ENCODE measurements at regions not wholly inside any gene's neighbourhood (a gene's known extent, or its start where the extent isn't known, plus 50 kb on each side); places are given as distances from the start of the nearest gene placed in this dataset.

GRCh38 chr7:79524048-79524447, 70.6 kb upstream of the MAGI2 start:
- H2BK120ac ChIP-seq (ENCODE audit: insufficient read depth, low read length, poor library complexity): no peak overlapping the region
- DNase-seq: no peak
- H3K4me2 ChIP-seq (ENCODE audit: low read length): no peak overlapping the region
- H3K27me3 ChIP-seq (ENCODE audit: insufficient read depth, low read length): no peaks in the 10 kb centered on the region
- H4K91ac ChIP-seq (ENCODE audit: low read depth, low read length): no peak overlapping the region
- no CpG with 5 or more reads among the region's 4 CpGs for WGBS (ENCODE audit: extremely low coverage, insufficient coverage, insufficient read length)
- H3K23ac ChIP-seq (ENCODE audit: low read length): no peak overlapping the region
- H4K8ac ChIP-seq (ENCODE audit: low read depth, low read length): no peak overlapping the region
- no peaks in the 10 kb centered on the region for H3K79me1 ChIP-seq (ENCODE audit: low read length)
- no peak overlapping the region for H3K18ac ChIP-seq (ENCODE audit: low read length)
- no peaks in the 10 kb centered on the region for H3K36me3 ChIP-seq (ENCODE audit: control insufficient read depth in 1 of 2, insufficient read depth in 2 of 2, low read length in 2 of 2)
- H3K27ac ChIP-seq (ENCODE audit: low read depth, low read length): no peak overlapping the region
- H4K12ac ChIP-seq (ENCODE audit: low read depth, low read length): no peak overlapping the region
- no peak overlapping the region for H2AK5ac ChIP-seq (ENCODE audit: low read length)
- no peak overlapping the region for H3K14ac ChIP-seq (ENCODE audit: low read length)
- no peaks in the 10 kb centered on the region for H3K79me2 ChIP-seq (ENCODE audit: control insufficient read depth, insufficient read depth, low read length, poor library complexity)
- H3K4ac ChIP-seq (ENCODE audit: low read depth, low read length): no peak overlapping the region
- no peak overlapping the region for H2BK5ac ChIP-seq (ENCODE audit: low read depth, low read length, poor library complexity)
- H3K9me3 ChIP-seq (ENCODE audit: insufficient read depth, low read depth, low read length): peaks cover 3% of the 10 kb centered on the region
- no peak overlapping the region for H3K4me3 ChIP-seq (ENCODE audit: low read depth, low read length)
- peaks cover 0 to 4% of the 10 kb centered on the region in 2 experiments for H3K4me1 ChIP-seq (ENCODE audit: control insufficient read depth in 1 of 2, insufficient read depth in 2 of 2, low read length in 2 of 2)
- no peak overlapping the region for H2BK12ac ChIP-seq (ENCODE audit: low read length)
- no peak overlapping the region for H3K9ac ChIP-seq (ENCODE audit: low read length)
- H2AFZ ChIP-seq (ENCODE audit: insufficient read depth, low read length, poor library complexity): no peak overlapping the region

- H3K36me3 ChIP-seq (ENCODE audit: control insufficient read depth in 1 of 2, insufficient read depth in 2 of 2, low read length in 2 of 2): no peaks in the 10 kb centered on the region
- no peak overlapping the region for H3K4me2 ChIP-seq (ENCODE audit: low read length)
- no peak overlapping the region for H4K8ac ChIP-seq (ENCODE audit: low read depth, low read length)
- H2BK120ac ChIP-seq (ENCODE audit: insufficient read depth, low read length, poor library complexity): no peak overlapping the region
- no peak overlapping the region for H3K4me3 ChIP-seq (ENCODE audit: low read depth, low read length)
- peak in 1 of 2 donors; percentile 29 for DNase-seq
- no peak overlapping the region for H2AK5ac ChIP-seq (ENCODE audit: low read length)
- no peak overlapping the region for H3K9ac ChIP-seq (ENCODE audit: low read length)
- H3K23ac ChIP-seq (ENCODE audit: low read length): no peak overlapping the region
- no peaks in the 10 kb centered on the region for H3K79me1 ChIP-seq (ENCODE audit: low read length)
- no peak overlapping the region for H3K14ac ChIP-seq (ENCODE audit: low read length)
- H2BK12ac ChIP-seq (ENCODE audit: low read length): no peak overlapping the region
- peaks cover 3% of the 10 kb centered on the region for H3K9me3 ChIP-seq (ENCODE audit: insufficient read depth, low read depth, low read length)
- no peak overlapping the region for H4K12ac ChIP-seq (ENCODE audit: low read depth, low read length)
- no CpG with 5 or more reads among the region's 1 CpG for WGBS (ENCODE audit: extremely low coverage, insufficient coverage, insufficient read length)
- H4K91ac ChIP-seq (ENCODE audit: low read depth, low read length): no peak overlapping the region
- peaks cover 0 to 2% of the 10 kb centered on the region in 2 experiments for H3K4me1 ChIP-seq (ENCODE audit: control insufficient read depth in 1 of 2, insufficient read depth in 2 of 2, low read length in 2 of 2)
- H2AFZ ChIP-seq (ENCODE audit: insufficient read depth, low read length, poor library complexity): no peak overlapping the region
- no peaks in the 10 kb centered on the region for H3K79me2 ChIP-seq (ENCODE audit: control insufficient read depth, insufficient read depth, low read length, poor library complexity)
- H3K27ac ChIP-seq (ENCODE audit: low read depth, low read length): no peak overlapping the region
- H3K18ac ChIP-seq (ENCODE audit: low read length): no peak overlapping the region
- H3K4ac ChIP-seq (ENCODE audit: low read depth, low read length): no peak overlapping the region
- no peak overlapping the region for H2BK5ac ChIP-seq (ENCODE audit: low read depth, low read length, poor library complexity)
- no peaks in the 10 kb centered on the region for H3K27me3 ChIP-seq (ENCODE audit: insufficient read depth, low read length)
Observed at GRCh38 chr7:79523436-79523835, 70.0 kb upstream of the MAGI2 start.

- Histone ChIP-seq H4K8ac (ENCODE audit: low read depth, low read length) (no peak overlapping the region), H3K36me3 (ENCODE audit: control insufficient read depth in 1 of 2, insufficient read depth in 2 of 2, low read length in 2 of 2) (no peaks in the 10 kb centered on the region), H3K79me2 (ENCODE audit: control insufficient read depth, insufficient read depth, low read length, poor library complexity) (no peaks in the 10 kb centered on the region), H3K4me1 (ENCODE audit: control insufficient read depth in 1 of 2, insufficient read depth in 2 of 2, low read length in 2 of 2) (no peaks in the 10 kb centered on the region), H2BK12ac (ENCODE audit: low read length) (no peak overlapping the region), H4K91ac (ENCODE audit: low read depth, low read length) (no peak overlapping the region), H3K14ac (ENCODE audit: low read length) (no peak overlapping the region), H2AK5ac (ENCODE audit: low read length) (no peak overlapping the region), H3K27me3 (ENCODE audit: insufficient read depth, low read length) (no peaks in the 10 kb centered on the region), H3K27ac (ENCODE audit: low read depth, low read length) (no peak overlapping the region), H3K23ac (ENCODE audit: low read length) (no peak overlapping the region), H2BK120ac (ENCODE audit: insufficient read depth, low read length, poor library complexity) (no peak overlapping the region), H4K12ac (ENCODE audit: low read depth, low read length) (no peak overlapping the region), H3K79me1 (ENCODE audit: low read length) (no peaks in the 10 kb centered on the region), H2BK5ac (ENCODE audit: low read depth, low read length, poor library complexity) (no peak overlapping the region), H3K4ac (ENCODE audit: low read depth, low read length) (no peak overlapping the region), H3K9ac (ENCODE audit: low read length) (no peak overlapping the region), H3K4me2 (ENCODE audit: low read length) (no peak overlapping the region), H3K18ac (ENCODE audit: low read length) (no peak overlapping the region), H3K9me3 (ENCODE audit: insufficient read depth, low read depth, low read length) (peaks cover 3% of the 10 kb centered on the region), H3K4me3 (ENCODE audit: low read depth, low read length) (no peak overlapping the region), H2AFZ (ENCODE audit: insufficient read depth, low read length, poor library complexity) (no peak overlapping the region)
- WGBS (ENCODE audit: extremely low coverage, insufficient coverage, insufficient read length): no CpG with 5 or more reads among the region's 1 CpG
- DNase-seq: no peak
Observed at GRCh38 chr7:79520543-79520942, 67.1 kb upstream of the MAGI2 start.

GRCh38 chr7:79515358-79515757, 61.9 kb upstream of the MAGI2 start:
- Histone ChIP-seq H3K79me2 (ENCODE audit: control insufficient read depth, insufficient read depth, low read length, poor library complexity) (no peaks in the 10 kb centered on the region), H4K8ac (ENCODE audit: low read depth, low read length) (no peak overlapping the region), H3K14ac (ENCODE audit: low read length) (no peak overlapping the region), H2BK12ac (ENCODE audit: low read length) (no peak overlapping the region), H3K4me2 (ENCODE audit: low read length) (no peak overlapping the region), H3K18ac (ENCODE audit: low read length) (no peak overlapping the region), H3K4ac (ENCODE audit: low read depth, low read length) (no peak overlapping the region), H4K91ac (ENCODE audit: low read depth, low read length) (no peak overlapping the region), H3K36me3 (ENCODE audit: control insufficient read depth in 1 of 2, insufficient read depth in 2 of 2, low read length in 2 of 2) (no peaks in the 10 kb centered on the region), H3K4me3 (ENCODE audit: low read depth, low read length) (no peak overlapping the region), H3K4me1 (ENCODE audit: control insufficient read depth in 1 of 2, insufficient read depth in 2 of 2, low read length in 2 of 2) (no peaks in the 10 kb centered on the region), H3K23ac (ENCODE audit: low read length) (no peak overlapping the region), H4K12ac (ENCODE audit: low read depth, low read length) (no peak overlapping the region), H3K9me3 (ENCODE audit: insufficient read depth, low read depth, low read length) (no peaks in the 10 kb centered on the region), H3K27ac (ENCODE audit: low read depth, low read length) (no peak overlapping the region), H3K27me3 (ENCODE audit: insufficient read depth, low read length) (no peaks in the 10 kb centered on the region), H2BK5ac (ENCODE audit: low read depth, low read length, poor library complexity) (no peak overlapping the region), H2BK120ac (ENCODE audit: insufficient read depth, low read length, poor library complexity) (no peak overlapping the region), H3K79me1 (ENCODE audit: low read length) (no peaks in the 10 kb centered on the region), H2AK5ac (ENCODE audit: low read length) (no peak overlapping the region), H3K9ac (ENCODE audit: low read length) (no peak overlapping the region), H2AFZ (ENCODE audit: insufficient read depth, low read length, poor library complexity) (no peak overlapping the region)
- WGBS (ENCODE audit: extremely low coverage, insufficient coverage, insufficient read length): no CpG with 5 or more reads among the region's 3 CpGs
- peak in 1 of 2 donors; percentile 53 for DNase-seq

All from trophoblast cell (in vitro differentiated cells and primary cell).